ENCODE measurements at regions not wholly inside any gene's neighbourhood (a gene's known extent, or its start where the extent isn't known, plus 50 kb on each side); places are given as distances from the start of the nearest gene placed in this dataset.

DNA sequence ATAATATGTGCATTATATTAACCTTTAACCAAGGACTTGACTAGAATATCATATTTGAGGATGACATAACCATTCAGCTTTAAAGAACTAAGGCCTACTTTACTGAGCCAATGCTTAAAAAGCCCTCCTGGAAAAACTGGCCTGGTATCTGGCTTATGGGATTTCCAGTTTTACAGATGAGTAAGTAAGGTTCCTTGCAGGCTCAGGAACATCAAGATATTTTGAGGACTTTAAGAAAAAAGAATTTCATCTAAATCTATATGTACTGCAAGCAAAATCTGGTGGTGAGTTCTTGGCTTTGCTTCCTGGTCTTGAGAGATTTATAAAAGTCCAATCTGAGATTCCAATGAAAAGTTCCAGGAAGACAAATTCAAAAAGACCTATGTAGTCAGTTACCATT, 417.0 kb upstream of the NRXN1 start:
- FAIRE-seq, result no peak
- CTCF ChIA-PET, result no interaction called here

More for the DNA sequence above, 417.0 kb upstream of the NRXN1 start:
- Histone ChIP-seq H3K27me3 (replicated peaks in 1 of 2; ENCODE audit: control insufficient read depth in 2 of 2, insufficient read depth in 2 of 2, low read length in 1 of 2) (no peaks in the 10 kb centered on the region), H4K20me1 (ENCODE audit: control insufficient read depth, insufficient read depth) (no peaks in the 10 kb centered on the region), H3K27ac (ENCODE audit: control insufficient read depth, insufficient read depth) (no peak overlapping the region), H3K9me3 (replicated peaks; ENCODE audit: control insufficient read depth, insufficient read depth, low read length) (no peaks in the 10 kb centered on the region), H2AFZ (ENCODE audit: control insufficient read depth, low read depth, low read length) (no peak overlapping the region), H3K9ac (ENCODE audit: control insufficient read depth, insufficient read depth, low read length) (no peak overlapping the region), H3K36me3 (ENCODE audit: control insufficient read depth in 2 of 2, insufficient read depth in 2 of 2, low read length in 1 of 2) (no peaks in the 10 kb centered on the region), H3K4me1 (ENCODE audit: control insufficient read depth, insufficient read depth, low read length) (no peaks in the 10 kb centered on the region), H3K79me2 (ENCODE audit: control insufficient read depth, insufficient read depth, low read length) (no peaks in the 10 kb centered on the region), H3K4me3 (no peak overlapping the region), H3K4me2 (ENCODE audit: control insufficient read depth, insufficient read depth) (no peak overlapping the region)
- SMC1A ChIA-PET (ENCODE audit: uncharacterized antibody, unreplicated experiment), result no interaction called here
- ATAC-seq, result no peak
- in situ Hi-C loops (cut with MboI) (no loop called here), intact Hi-C loops (cut with micrococcal nuclease; ENCODE audit: unreplicated experiment) (no loop called here)
- no TSS peak for BruUV-seq (replicated peaks)
- no peak for DNase-seq (ENCODE audit: low read depth, low spot score)
- POLR2A ChIA-PET, result no interaction called here
- RAD21 ChIA-PET (ENCODE audit: unreplicated experiment), result no interaction called here
- TF ChIP-seq RBBP5 (conservative IDR thresholded peaks at IDR 0.05), result no peak
- no peak for TF ChIP-seq EZH2 (IDR thresholded peaks at IDR 0.05; ENCODE audit: borderline replicate concordance, control insufficient read depth, low read depth, low read length)
- TF ChIP-seq TARDBP (IDR thresholded peaks at IDR 0.05; ENCODE audit: borderline replicate concordance), result no peak
- TF ChIP-seq ZSCAN29 (IDR thresholded peaks at IDR 0.05), result no peak
- TF ChIP-seq CBFB (IDR thresholded peaks at IDR 0.05; ENCODE audit: low read depth), result no peak
- TF ChIP-seq ZNF207 (IDR thresholded peaks at IDR 0.05; ENCODE audit: borderline replicate concordance), result no peak
- TF ChIP-seq, protein P1, sequence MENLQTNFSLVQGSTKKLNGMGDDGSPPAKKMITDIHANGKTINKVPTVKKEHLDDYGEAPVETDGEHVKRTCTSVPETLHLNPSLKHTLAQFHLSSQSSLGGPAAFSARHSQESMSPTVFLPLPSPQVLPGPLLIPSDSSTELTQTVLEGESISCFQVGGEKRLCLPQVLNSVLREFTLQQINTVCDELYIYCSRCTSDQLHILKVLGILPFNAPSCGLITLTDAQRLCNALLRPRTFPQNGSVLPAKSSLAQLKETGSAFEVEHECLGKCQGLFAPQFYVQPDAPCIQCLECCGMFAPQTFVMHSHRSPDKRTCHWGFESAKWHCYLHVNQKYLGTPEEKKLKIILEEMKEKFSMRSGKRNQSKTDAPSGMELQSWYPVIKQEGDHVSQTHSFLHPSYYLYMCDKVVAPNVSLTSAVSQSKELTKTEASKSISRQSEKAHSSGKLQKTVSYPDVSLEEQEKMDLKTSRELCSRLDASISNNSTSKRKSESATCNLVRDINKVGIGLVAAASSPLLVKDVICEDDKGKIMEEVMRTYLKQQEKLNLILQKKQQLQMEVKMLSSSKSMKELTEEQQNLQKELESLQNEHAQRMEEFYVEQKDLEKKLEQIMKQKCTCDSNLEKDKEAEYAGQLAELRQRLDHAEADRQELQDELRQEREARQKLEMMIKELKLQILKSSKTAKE (IDR thresholded peaks at IDR 0.05; ENCODE audit: low read depth, poor library complexity, severe bottlenecking), result no peak
- TF ChIP-seq EP300 (IDR thresholded peaks at IDR 0.05; ENCODE audit: borderline replicate concordance in 1 of 2, control insufficient read depth in 1 of 2, low read depth in 2 of 2, low read length in 2 of 2), result no peak
- no peak for TF ChIP-seq CEBPB (IDR thresholded peaks at IDR 0.05; ENCODE audit: borderline replicate concordance in 1 of 2, low read depth in 2 of 2, low read length in 2 of 2)
- TF ChIP-seq RCOR1 (conservative IDR thresholded peaks at IDR 0.05; ENCODE audit: low read depth, low read length), result no peak
- TF ChIP-seq HDAC2 (IDR thresholded peaks at IDR 0.05), result no peak
- TF ChIP-seq, protein P2, sequence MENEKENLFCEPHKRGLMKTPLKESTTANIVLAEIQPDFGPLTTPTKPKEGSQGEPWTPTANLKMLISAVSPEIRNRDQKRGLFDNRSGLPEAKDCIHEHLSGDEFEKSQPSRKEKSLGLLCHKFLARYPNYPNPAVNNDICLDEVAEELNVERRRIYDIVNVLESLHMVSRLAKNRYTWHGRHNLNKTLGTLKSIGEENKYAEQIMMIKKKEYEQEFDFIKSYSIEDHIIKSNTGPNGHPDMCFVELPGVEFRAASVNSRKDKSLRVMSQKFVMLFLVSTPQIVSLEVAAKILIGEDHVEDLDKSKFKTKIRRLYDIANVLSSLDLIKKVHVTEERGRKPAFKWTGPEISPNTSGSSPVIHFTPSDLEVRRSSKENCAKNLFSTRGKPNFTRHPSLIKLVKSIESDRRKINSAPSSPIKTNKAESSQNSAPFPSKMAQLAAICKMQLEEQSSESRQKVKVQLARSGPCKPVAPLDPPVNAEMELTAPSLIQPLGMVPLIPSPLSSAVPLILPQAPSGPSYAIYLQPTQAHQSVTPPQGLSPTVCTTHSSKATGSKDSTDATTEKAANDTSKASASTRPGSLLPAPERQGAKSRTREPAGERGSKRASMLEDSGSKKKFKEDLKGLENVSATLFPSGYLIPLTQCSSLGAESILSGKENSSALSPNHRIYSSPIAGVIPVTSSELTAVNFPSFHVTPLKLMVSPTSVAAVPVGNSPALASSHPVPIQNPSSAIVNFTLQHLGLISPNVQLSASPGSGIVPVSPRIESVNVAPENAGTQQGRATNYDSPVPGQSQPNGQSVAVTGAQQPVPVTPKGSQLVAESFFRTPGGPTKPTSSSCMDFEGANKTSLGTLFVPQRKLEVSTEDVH (IDR thresholded peaks at IDR 0.05; ENCODE audit: low read depth, partially characterized antibody), result no peak
